HUES6 (cell line): ENCODE measurements at regions not wholly inside any gene's neighbourhood (a gene's known extent, or its start where the extent isn't known, plus 50 kb on each side); places are given as distances from the start of the nearest gene placed in this dataset.

Source experiments
- H3K27ac ChIP-seq: 2 replicates; pipeline ENCODE4 v1.7.0; 2013; ENCODE audit warnings: low read depth, mild to moderate bottlenecking, low read length, inconsistent platforms
- H3K27me3 ChIP-seq: 2 replicates; pipeline ENCODE4 v1.6.1; 2013; ENCODE audit warnings: low read length; ENCODE audit not compliant: control insufficient read depth, insufficient read depth
- H3K36me3 ChIP-seq: 2 replicates; pipeline ENCODE4 v1.6.1; 2013; ENCODE audit warnings: low read length; ENCODE audit not compliant: control insufficient read depth, insufficient read depth
- H3K4me1 ChIP-seq: 2 replicates; pipeline ENCODE4 v1.6.1; 2013; ENCODE audit warnings: low read length; ENCODE audit not compliant: control insufficient read depth, insufficient read depth
- H3K4me3 ChIP-seq: 2 replicates; pipeline ENCODE4 v1.5.1; 2013; ENCODE audit warnings: low read depth, low read length
- H3K9ac ChIP-seq: one replicate; pipeline ENCODE4 v1.6.1; 2013; ENCODE audit warnings: mild to moderate bottlenecking, low read length
- H3K9me3 ChIP-seq: 2 replicates; pipeline ENCODE4 v1.6.1; 2013; ENCODE audit warnings: low read depth, low read length; ENCODE audit not compliant: control insufficient read depth, insufficient read depth

DNA sequence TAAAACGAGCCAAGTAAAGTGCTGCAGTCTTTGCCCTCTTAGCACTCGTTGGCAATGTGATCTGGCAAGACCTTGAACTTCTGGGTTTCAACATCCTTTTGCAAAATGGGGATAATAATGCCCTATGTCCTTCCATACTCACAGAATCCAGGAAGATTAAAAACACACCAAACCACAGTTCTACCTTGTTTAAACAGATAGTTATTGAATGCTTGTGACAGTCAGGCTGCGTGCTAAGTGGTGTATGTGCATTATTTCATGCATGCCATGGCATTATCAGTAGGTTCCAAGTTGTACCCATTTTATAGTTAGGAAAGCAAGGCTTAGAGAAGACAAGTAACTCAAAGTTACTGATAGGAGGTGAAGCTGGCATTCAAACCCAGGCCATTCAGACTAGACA, 308.6 kb upstream of the PROX1 start:
- Histone ChIP-seq H3K27ac (no peak overlapping the region), H3K9me3 (no peaks in the 10 kb centered on the region), H3K36me3 (no peaks in the 10 kb centered on the region), H3K4me3 (no peak overlapping the region), H3K27me3 (no peaks in the 10 kb centered on the region), H3K4me1 (no peaks in the 10 kb centered on the region), H3K9ac (no peak overlapping the region)

DNA sequence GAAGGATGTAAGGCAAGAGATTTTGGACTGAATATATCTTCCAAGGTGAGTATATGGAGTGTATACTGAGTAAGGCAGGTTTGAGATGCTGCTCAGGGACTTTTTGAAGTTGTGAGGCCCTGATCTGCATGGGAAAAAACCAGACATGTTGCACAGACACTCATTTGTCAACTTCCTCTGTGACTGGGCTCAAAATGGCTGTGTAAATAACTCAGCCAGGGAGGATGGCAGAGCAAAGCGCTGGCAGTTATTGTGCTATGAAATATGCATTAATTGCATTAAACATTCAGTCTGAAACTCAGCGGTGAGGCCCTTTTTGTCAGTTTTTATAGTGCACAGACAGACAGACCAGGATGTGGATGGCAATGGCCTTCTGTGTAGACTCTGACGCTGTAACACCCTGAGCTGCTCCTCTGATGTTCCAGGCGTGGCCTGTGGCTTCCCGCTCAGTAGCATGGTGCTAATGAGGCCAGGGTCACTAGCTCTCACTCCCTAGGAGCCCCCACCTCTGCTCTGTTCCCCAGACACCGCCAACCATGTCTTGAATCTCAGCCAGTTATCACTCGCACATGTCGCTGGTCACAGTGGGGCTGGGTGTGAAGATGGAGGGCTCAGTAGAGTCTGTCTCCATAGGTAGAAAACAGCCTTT, 307.0 kb upstream of the PROX1 start:
- no peak overlapping the region for H3K4me3 ChIP-seq
- no peak overlapping the region for H3K9ac ChIP-seq
- H3K27me3 ChIP-seq, result no peaks in the 10 kb centered on the region
- H3K4me1 ChIP-seq, result no peaks in the 10 kb centered on the region
- H3K27ac ChIP-seq, result no peak overlapping the region
- no peaks in the 10 kb centered on the region for H3K9me3 ChIP-seq
- H3K36me3 ChIP-seq, result no peaks in the 10 kb centered on the region

DNA sequence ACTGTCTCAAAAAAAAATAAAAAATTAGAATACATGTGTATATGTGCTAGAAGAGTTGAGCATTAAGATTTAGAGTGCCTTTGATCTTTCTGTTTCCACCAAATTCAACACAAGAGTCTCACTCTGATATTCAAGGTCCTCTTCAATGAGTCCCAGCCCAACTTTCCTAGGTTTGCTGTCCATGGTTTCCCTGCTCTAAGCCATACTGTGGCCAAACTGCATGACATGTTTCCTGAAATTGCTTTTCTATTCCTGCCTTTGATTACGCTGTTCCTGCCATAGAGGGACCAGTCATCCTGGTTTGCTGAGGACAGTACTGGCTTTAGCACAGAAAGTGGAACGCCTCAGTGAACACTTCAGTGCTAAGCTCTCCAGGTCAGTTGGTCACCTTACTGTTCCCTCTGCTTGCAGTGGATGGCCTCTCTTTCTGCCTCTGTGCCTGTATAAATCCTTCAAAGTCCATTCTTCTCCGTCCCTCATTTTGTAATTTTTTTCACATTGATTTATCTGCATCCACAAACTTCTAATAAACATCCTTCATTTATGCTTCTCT, 305.9 kb upstream of the PROX1 start:
- H3K9me3 ChIP-seq, result no peaks in the 10 kb centered on the region
- no peaks in the 10 kb centered on the region for H3K4me1 ChIP-seq
- no peak overlapping the region for H3K27ac ChIP-seq
- no peak overlapping the region for H3K9ac ChIP-seq
- no peaks in the 10 kb centered on the region for H3K36me3 ChIP-seq
- no peak overlapping the region for H3K4me3 ChIP-seq
- H3K27me3 ChIP-seq, result no peaks in the 10 kb centered on the region

DNA sequence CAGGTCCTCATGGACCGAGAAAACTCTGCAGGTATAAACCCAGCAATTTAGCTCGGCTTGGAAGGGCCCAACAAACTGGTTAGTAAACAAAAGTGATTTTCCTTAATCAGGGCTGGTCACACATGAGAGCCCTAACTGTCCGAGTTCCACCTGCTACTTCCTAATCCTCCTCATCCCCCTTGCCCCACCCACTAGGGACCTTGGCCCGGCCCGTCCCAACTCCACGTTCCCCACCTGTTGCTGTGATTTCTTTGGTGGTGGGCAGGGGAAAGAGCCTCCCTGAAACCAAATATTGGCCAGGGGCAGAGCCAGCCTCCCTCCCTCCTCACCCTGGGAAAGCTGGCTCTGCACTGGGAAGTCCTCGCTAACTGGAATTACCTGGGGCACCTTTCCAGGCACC, 304.2 kb upstream of the PROX1 start:
- H3K36me3 ChIP-seq, result no peaks in the 10 kb centered on the region
- no peak overlapping the region for H3K27ac ChIP-seq
- H3K9ac ChIP-seq, result no peak overlapping the region
- H3K4me1 ChIP-seq, result no peaks in the 10 kb centered on the region
- no peaks in the 10 kb centered on the region for H3K9me3 ChIP-seq
- H3K4me3 ChIP-seq, result no peak overlapping the region
- H3K27me3 ChIP-seq, result no peaks in the 10 kb centered on the region

DNA sequence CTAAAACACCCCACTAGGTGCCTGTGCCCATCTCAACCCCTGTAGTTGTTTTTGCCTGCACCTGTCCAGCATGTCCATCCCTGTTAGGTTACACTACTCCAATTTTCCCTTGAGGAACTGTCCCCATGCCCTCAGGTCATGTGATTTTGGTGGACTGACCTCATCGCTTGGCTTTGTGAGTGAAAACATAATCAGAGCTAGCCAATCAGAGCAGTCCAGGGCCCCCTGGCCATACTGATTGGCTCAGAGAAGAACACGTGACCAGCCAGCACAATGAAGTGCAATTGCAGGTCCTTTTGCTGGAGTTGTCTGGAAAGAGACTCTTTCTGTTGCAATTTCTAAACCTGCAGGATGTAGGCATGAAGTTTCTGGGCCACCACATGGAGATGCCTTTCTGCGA, 303.3 kb upstream of the PROX1 start:
- no peaks in the 10 kb centered on the region for H3K9me3 ChIP-seq
- H3K4me1 ChIP-seq, result no peaks in the 10 kb centered on the region
- H3K36me3 ChIP-seq, result no peaks in the 10 kb centered on the region
- no peak overlapping the region for H3K4me3 ChIP-seq
- no peaks in the 10 kb centered on the region for H3K27me3 ChIP-seq
- H3K9ac ChIP-seq, result no peak overlapping the region
- H3K27ac ChIP-seq, result no peak overlapping the region

DNA sequence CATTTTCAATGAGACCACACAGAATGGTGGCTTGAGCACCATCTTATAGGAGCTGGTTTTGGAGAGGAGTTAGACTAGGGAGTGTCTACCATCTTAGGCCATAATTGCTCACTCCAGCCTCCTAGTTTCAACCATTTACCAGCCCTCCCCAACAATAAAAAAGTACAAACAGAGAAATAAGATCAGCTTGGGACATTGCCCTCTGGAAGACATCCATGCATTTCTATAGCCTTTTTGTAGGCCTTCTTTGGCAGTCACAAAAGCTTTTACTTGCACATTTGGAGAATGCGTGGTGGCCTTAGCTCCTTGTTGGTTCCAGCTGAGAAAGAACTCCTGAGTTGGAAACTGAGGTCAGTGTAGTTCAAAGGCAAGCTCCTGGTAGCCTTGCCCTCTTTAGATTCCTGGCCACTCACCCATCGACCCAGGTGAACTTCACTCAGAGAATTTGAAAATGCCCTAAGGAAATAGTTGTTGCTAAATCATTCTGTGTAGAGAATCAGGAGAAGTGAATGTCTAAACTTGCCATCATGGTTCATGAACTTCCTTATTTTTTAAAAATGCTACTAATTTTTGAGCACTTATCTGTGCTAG, 301.7 kb upstream of the PROX1 start:
- no peak overlapping the region for H3K9ac ChIP-seq
- H3K36me3 ChIP-seq, result no peaks in the 10 kb centered on the region
- H3K4me1 ChIP-seq, result no peaks in the 10 kb centered on the region
- H3K27me3 ChIP-seq, result no peaks in the 10 kb centered on the region
- H3K9me3 ChIP-seq, result no peaks in the 10 kb centered on the region
- H3K27ac ChIP-seq, result no peak overlapping the region
- no peak overlapping the region for H3K4me3 ChIP-seq

DNA sequence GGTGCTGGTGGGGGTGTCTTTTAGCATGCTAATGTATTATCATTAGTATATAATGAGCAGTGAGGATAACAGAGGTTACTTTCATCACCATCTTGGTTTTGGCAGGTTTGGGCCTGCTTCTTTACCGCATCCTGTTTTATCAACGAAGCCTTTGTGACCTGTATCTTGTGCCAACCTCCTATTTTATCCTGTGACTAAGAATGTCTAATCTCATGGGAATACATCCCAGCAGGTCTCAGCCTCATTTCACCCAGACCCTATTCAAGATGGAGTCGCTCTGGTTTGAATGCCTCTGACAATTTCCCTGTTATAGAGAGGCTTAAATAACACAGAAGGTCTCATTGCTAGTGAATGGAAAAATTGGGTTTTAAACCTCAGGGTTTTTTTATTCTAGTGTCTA, 300.8 kb upstream of the PROX1 start:
- H3K9me3 ChIP-seq, result no peaks in the 10 kb centered on the region
- no peaks in the 10 kb centered on the region for H3K36me3 ChIP-seq
- H3K9ac ChIP-seq, result no peak overlapping the region

DNA sequence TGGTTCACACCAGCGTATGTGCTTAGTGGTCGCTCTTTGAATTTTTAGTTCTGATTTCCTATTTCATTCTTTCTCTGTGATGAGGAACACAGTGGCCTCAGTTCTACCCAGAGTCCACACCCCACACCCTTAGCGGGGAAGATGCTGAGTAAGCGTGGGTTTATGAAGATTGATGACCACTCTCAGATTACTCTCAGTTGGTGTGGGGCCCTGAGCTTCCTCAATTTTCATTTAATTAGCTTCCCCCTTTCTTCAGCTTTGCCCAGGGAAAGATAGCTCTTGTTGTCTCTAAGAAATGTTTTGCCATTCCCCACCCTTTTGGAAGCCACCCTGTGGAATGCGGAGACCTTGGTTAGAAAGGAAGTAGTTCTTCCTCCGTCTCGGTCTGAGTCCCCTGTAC, 299.9 kb upstream of the PROX1 start:
- Histone ChIP-seq H3K27ac (no peak overlapping the region), H3K36me3 (no peaks in the 10 kb centered on the region), H3K4me3 (no peak overlapping the region), H3K9ac (no peak overlapping the region), H3K9me3 (no peaks in the 10 kb centered on the region), H3K27me3 (no peaks in the 10 kb centered on the region), H3K4me1 (no peaks in the 10 kb centered on the region)

More for the DNA sequence above, 300.8 kb upstream of the PROX1 start:
- no peak overlapping the region for H3K4me3 ChIP-seq
- H3K4me1 ChIP-seq, result no peaks in the 10 kb centered on the region
- no peak overlapping the region for H3K27ac ChIP-seq
- H3K27me3 ChIP-seq, result no peaks in the 10 kb centered on the region

DNA sequence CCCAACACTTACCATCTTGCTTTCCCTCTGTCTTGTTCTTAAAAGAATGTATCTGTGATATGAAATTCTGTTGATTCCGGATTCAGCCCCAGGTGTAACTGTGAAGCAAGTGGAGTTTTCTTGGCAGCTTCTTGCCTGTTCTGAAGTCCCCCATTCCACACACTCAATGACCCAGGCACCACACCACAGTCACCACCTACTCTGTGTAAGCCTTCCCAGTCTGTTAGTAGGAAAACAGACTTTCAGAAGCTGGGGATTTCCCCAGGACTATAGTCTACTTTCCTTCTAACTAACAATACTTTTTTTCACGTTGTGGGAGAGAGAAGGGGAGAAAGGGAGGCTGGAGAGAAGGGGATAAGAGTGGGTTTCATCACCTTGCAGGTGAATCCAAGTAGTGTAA, 299.1 kb upstream of the PROX1 start:
- no peaks in the 10 kb centered on the region for H3K4me1 ChIP-seq
- H3K4me3 ChIP-seq, result no peak overlapping the region
- no peaks in the 10 kb centered on the region for H3K9me3 ChIP-seq
- no peak overlapping the region for H3K27ac ChIP-seq
- H3K27me3 ChIP-seq, result no peaks in the 10 kb centered on the region
- no peak overlapping the region for H3K9ac ChIP-seq
- H3K36me3 ChIP-seq, result no peaks in the 10 kb centered on the region

DNA sequence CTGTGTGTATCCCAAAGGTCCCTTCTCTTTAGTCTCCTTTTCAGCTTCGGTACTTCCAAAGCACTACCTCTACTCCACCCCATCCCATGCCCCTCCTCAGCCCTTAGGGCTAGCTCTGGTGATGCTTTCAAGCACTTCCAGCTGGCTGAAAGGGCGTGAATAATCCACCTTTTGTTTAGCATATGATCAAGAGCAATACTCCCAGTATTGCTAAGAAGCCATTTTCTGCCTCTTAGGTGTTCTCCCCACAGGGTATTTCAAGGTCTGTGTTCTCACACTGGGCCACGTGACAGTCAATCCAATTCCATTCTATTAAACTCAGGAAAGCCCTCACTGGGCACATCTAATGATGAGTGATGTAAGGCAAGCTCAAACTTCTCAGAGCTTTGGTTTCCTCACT, 298.5 kb upstream of the PROX1 start:
- Histone ChIP-seq H3K4me1 (no peaks in the 10 kb centered on the region), H3K4me3 (no peak overlapping the region), H3K9ac (no peak overlapping the region), H3K36me3 (no peaks in the 10 kb centered on the region), H3K27me3 (no peaks in the 10 kb centered on the region), H3K9me3 (no peaks in the 10 kb centered on the region), H3K27ac (no peak overlapping the region)

DNA sequence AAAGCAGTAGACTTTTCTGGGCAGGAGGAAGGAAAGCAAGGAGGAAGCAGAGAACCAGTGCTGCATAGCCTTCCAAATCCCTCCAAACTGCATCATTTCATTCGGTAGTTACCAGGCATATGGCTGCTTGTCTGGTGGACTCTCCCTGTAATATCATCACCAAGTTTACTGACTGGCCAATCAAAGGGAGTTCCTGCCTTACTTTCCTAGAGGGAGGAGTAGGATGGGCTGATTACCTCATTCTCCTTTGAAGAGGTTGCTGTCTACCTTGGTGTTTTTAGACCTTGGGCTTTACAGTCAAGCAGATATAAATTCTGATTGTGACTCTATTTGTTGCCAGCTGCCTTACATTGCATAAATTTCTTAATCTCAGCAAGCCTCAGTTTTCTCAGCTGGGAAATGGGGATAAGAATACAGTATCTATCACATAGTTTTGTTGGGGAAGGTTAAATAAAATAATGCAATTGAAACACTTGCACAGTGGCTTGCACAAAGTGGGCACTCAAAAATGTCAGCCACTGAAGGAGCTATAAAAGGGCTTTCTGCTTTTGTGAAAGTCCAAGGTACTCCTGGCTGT, 297.3 kb upstream of the PROX1 start:
- Histone ChIP-seq H3K27ac (no peak overlapping the region), H3K9ac (no peak overlapping the region), H3K9me3 (no peaks in the 10 kb centered on the region), H3K36me3 (no peaks in the 10 kb centered on the region), H3K27me3 (no peaks in the 10 kb centered on the region), H3K4me3 (no peak overlapping the region), H3K4me1 (no peaks in the 10 kb centered on the region)
